Smooth muscle cell (in vitro differentiated cells): ENCODE measurements at regions not wholly inside any gene's neighbourhood (a gene's known extent, or its start where the extent isn't known, plus 50 kb on each side); places are given as distances from the start of the nearest gene placed in this dataset.
"Not testable (repeated sequence)": the region's sequence is repeated elsewhere in the genome, so short reads cannot be mapped to it uniquely, and the experiment has no call there.

ENCODE experiments used
- DNase-seq: peaks from one replicate; lab custom pipeline; 2025; ENCODE audit not compliant: unreplicated experiment; lab: John Stamatoyannopoulos, UW
- H2AFZ ChIP-seq: fragments of 200-600 bp; sonication (generic); 2 replicates; pipeline ENCODE4 v1.6.0; 2016; ENCODE audit warnings: antibody characterized with exemption, low read depth, mild to moderate bottlenecking
- H3F3A ChIP-seq: fragments of 200-600 bp; sonication (generic); 2 replicates; pipeline ENCODE4 v1.6.0; 2017; ENCODE audit warnings: antibody characterized with exemption, low read depth
- H3K27ac ChIP-seq: fragments of 200-600 bp; sonication (generic); 2 replicates; pipeline ENCODE4 v1.5.1; 2016; ENCODE audit warnings: low read depth, mild to moderate bottlenecking
- H3K27me3 ChIP-seq: fragments of 200-600 bp; sonication (generic); 2 replicates; pipeline ENCODE4 v1.6.1; 2016; ENCODE audit warnings: low read depth, mild to moderate bottlenecking
- H3K36me3 ChIP-seq: fragments of 200-600 bp; sonication (generic); 2 replicates; pipeline ENCODE4 v1.5.1; 2016; ENCODE audit warnings: low read depth
- H3K4me1 ChIP-seq: fragments of 200-600 bp; sonication (generic); 2 replicates; pipeline ENCODE4 v1.5.1; 2016; ENCODE audit warnings: low read depth
- H3K4me2 ChIP-seq: fragments of 200-600 bp; sonication (generic); 2 replicates; pipeline ENCODE4 v1.6.0; 2016; ENCODE audit warnings: mild to moderate bottlenecking
- H3K4me3 ChIP-seq: fragments of 200-600 bp; sonication (generic); 2 replicates; pipeline ENCODE4 v1.5.1; 2016; ENCODE audit warnings: mild to moderate bottlenecking
- H3K79me2 ChIP-seq: fragments of 200-600 bp; sonication (generic); 2 replicates; pipeline ENCODE4 v1.6.0; 2016; ENCODE audit warnings: low read depth, mild to moderate bottlenecking
- H3K9ac ChIP-seq: fragments of 200-600 bp; sonication (generic); 2 replicates; pipeline ENCODE4 v1.6.0; 2016; ENCODE audit warnings: low read depth
- H3K9me3 ChIP-seq: fragments of 200-600 bp; sonication (generic); replicated peaks from 2 replicates; pipeline ENCODE4 v1.5.1; 2016; ENCODE audit warnings: low read depth
- H4K20me1 ChIP-seq: fragments of 200-600 bp; sonication (generic); 2 replicates; pipeline ENCODE4 v1.6.0; 2016; ENCODE audit warnings: low read depth
- CTCF ChIP-seq: fragments of 200-600 bp; sonication (generic); IDR thresholded peaks from 2 replicates; pipeline ENCODE4 v1.5.1; 2017; ENCODE audit warnings: borderline replicate concordance, mild to moderate bottlenecking, antibody characterized with exemption; ENCODE audit not compliant: insufficient read depth, poor library complexity, severe bottlenecking
- WGBS: methylation state at CpG from one replicate; pipeline ENCODE4 v1.1.7; 2016; ENCODE audit warnings: low lambda C conversion rate; 5-methylcytosine and 5-hydroxymethylcytosine counted together

- no peaks in the 10 kb centered on the region for H3K27me3 ChIP-seq
- no peak overlapping the region for H3K9ac ChIP-seq
- WGBS: 91% methylated on average over 5 of the region's 5 CpGs
- no peaks in the 10 kb centered on the region for H3K9me3 ChIP-seq
- H4K20me1 ChIP-seq: no peaks in the 10 kb centered on the region
- H2AFZ ChIP-seq: no peak overlapping the region
- H3K79me2 ChIP-seq: no peaks in the 10 kb centered on the region
- no peak for DNase-seq
- TF ChIP-seq CTCF: no peak
- no peak overlapping the region for H3K27ac ChIP-seq
- H3K4me1 ChIP-seq: peaks cover 8% of the 10 kb centered on the region
- H3K36me3 ChIP-seq: no peaks in the 10 kb centered on the region
- no peak overlapping the region for H3K4me2 ChIP-seq
- H3F3A ChIP-seq: no peaks in the 10 kb centered on the region
- H3K4me3 ChIP-seq: no peak overlapping the region
These were observed 177.6 kb upstream of the FZD8 start for GRCh38 chr10:35819736-35820135.

GRCh38 chr10:35819011-35819410 lies 176.9 kb upstream of the FZD8 start:
- Histone ChIP-seq H3K9me3 (no peaks in the 10 kb centered on the region), H3K9ac (no peak overlapping the region), H3K27ac (no peak overlapping the region), H3K4me3 (no peak overlapping the region), H3K4me1 (peaks cover 8% of the 10 kb centered on the region), H2AFZ (no peak overlapping the region), H3F3A (no peaks in the 10 kb centered on the region), H3K36me3 (no peaks in the 10 kb centered on the region), H3K4me2 (no peak overlapping the region), H4K20me1 (no peaks in the 10 kb centered on the region), H3K27me3 (no peaks in the 10 kb centered on the region), H3K79me2 (no peaks in the 10 kb centered on the region)
- 94% methylated on average over 3 of the region's 3 CpGs for WGBS
- TF ChIP-seq CTCF: no peak
- no peak for DNase-seq

GRCh38 chr10:35817109-35817508 lies 175.0 kb upstream of the FZD8 start:
- H3K36me3 ChIP-seq, H3K79me2 ChIP-seq, H2AFZ ChIP-seq, H3K4me3 ChIP-seq, H3F3A ChIP-seq, H3K9ac ChIP-seq, H3K27ac ChIP-seq, H3K4me1 ChIP-seq, H3K4me2 ChIP-seq, H4K20me1 ChIP-seq, DNase-seq, H3K9me3 ChIP-seq, H3K27me3 ChIP-seq: not testable (repeated sequence)
- WGBS: 90% methylated on average over 5 of the region's 5 CpGs

GRCh38 chr10:35813219-35813618 lies 171.1 kb upstream of the FZD8 start:
- no peaks in the 10 kb centered on the region for H3K9me3 ChIP-seq
- no peak overlapping the region for H3K9ac ChIP-seq
- no peaks in the 10 kb centered on the region for H3K27me3 ChIP-seq
- no peak overlapping the region for H3K4me3 ChIP-seq
- no peaks in the 10 kb centered on the region for H3F3A ChIP-seq
- H3K27ac ChIP-seq: no peak overlapping the region
- no peaks in the 10 kb centered on the region for H3K4me1 ChIP-seq
- no peaks in the 10 kb centered on the region for H3K36me3 ChIP-seq
- no peak for DNase-seq
- no peak overlapping the region for H3K4me2 ChIP-seq
- H2AFZ ChIP-seq: no peak overlapping the region
- TF ChIP-seq CTCF: no peak
- H3K79me2 ChIP-seq: no peaks in the 10 kb centered on the region
- 80% methylated on average over 4 of the region's 4 CpGs for WGBS
- H4K20me1 ChIP-seq: no peaks in the 10 kb centered on the region
